HG02610 (cell line): ENCODE measurements at regions not wholly inside any gene's neighbourhood (a gene's known extent, or its start where the extent isn't known, plus 50 kb on each side); places are given as distances from the start of the nearest gene placed in this dataset.
"Not testable (repeated sequence)": the region's sequence is repeated elsewhere in the genome, so short reads cannot be mapped to it uniquely, and the experiment has no call there.

Source experiments
- ATAC-seq: cut with Tn5 transposase; IDR thresholded peaks from one replicate; pipeline ENCODE4 v1.9.1; 2021; ENCODE audit warnings: mild to moderate bottlenecking, moderate library complexity; ENCODE audit not compliant: unreplicated experiment

DNA sequence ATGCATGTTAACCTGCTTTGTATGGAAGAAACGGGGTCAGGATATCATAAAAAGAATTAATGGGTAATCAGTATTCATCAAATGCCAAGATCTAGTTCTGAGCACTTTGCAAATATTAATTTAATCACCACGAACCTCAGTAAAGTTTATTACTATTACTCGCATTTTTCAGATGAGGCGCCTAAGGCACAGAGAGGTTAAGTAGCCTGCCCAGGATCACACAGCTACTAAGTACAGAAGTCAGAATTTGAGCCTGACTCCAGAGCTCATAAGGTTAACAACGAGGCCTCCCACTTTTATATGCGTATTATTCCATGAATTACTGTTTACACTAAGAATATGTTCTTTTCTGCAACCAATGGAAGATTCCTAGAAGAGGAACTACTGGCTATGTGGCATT, 109.6 kb upstream of the KLF13 start:
- no peak for ATAC-seq

DNA sequence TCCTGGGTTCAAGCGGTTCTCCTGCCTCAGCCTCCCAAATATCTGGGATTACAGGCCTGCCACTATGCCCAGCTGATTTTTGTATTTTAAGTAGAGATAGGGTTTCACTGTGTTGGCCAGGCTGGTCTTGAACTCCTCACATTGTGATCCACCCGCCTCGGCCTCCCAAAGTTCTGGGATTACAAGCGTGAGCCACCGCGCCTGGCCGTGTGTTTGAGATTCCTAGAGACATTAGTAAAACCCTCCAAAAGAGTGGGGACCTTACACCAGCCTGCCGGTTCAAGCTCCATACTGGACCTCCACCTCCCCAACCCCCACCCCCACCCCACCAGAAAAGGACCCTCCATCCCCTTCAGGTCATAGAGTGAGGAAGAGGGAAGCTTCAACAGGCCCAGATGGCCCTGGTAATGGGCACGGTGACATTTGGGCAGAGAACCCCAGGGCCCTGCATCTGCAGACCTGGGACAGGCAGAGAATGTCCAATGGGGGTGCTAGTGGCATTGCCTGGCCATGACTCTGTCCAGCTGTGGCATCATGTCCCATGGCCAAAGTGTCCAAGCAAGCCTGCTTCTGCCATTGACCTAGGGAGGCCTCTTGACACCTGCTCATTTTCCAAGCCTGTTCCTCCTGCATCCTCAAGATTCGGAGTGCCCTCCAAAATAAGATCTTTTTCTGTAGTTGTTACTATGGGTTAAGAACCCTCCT, 108.9 kb upstream of the KLF13 start:
- ATAC-seq, result no peak

DNA sequence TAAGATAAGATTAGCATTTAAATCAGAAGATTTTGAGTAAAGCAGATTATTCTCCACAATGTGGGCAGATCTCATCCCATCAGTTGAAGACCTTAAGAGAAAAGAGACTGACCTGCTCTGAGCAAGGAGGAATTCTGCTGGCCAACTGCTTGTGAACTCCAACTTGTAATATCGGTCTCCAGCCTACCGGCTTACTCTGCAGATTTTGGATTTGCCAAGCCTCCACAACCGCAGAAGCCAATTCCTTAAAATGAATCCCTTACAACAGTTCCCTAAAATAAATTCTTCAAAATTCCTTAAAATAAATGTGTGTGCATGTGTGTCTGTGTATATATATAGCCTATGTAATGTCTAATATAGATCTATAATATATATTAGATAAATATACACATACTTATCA, 107.4 kb upstream of the KLF13 start:
- ATAC-seq, result no peak

GRCh38 chr15:31221936-31222515, 104.6 kb upstream of the KLF13 start:
- ATAC-seq, result no peak

DNA sequence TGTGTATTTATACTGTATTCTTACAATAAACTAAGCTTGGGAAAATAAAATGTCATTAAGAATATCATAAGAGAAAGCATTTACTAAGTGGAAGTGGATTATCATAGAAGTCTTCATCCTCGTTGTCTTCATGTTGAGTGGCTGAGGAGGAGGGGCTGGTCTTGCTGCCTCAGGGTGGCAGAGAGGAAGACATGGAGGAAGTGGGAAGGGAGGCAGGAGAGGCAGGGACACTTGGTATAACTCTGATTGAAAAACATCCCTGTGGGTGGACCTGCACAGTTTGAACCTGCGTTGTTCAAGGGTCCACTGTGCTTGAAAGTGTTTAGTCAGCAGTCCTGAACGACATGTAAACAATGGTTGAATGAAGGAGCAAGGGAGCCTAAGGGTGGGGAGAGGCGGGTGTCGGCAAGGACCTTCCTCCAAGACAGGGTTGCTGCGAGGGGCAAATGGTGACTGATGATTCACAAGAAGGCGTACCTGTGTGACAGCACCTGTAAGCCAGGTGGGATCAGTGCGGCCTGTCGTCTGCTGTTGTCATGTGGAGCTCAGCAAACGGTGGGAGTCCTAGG, 103.8 kb upstream of the KLF13 start:
- no peak for ATAC-seq

GRCh38 chr15:31223478-31224350, 102.9 kb upstream of the KLF13 start:
- ATAC-seq, result no peak

DNA sequence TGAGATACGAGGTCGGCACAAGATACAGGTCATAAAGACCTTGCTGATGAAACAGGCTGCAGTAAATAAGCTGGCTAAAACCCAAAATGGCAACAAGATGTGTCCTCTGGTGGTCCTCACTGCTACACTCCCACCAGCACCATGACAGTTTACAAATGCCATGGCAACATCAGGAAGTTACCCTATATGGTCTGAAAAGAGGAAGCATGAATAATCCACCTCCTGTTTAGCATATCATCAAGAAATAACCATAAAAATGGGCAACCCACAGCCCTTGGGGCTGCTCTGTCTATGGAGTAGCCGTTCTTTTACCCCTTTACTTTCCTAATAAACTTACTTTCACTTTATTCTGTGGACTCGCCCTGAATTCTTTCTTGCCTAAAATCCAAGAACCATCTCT, 102.0 kb upstream of the KLF13 start:
- not testable (repeated sequence) for ATAC-seq

- ATAC-seq, result no peak
Observed at GRCh38 chr15:31225356-31225955, 101.2 kb upstream of the KLF13 start.

DNA sequence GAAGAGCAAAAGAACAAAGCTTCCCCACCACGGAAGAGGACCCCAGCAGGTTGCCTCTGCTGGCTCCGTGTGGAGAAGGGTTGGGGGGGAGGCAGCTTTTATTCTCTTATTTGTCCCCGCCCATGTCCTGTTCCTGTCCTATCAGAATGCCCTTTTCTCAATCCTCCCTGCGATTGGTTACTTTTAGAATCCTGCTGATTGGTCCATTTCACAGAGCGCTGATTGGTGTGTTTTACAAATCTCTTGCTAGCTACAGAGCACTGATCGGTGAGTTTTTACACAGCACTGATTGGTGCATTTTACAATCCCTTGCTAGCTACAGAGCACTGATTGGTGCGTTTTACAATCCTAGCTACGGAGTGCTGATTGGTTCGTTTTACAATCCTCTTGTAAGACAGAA, 100.6 kb upstream of the KLF13 start:
- ATAC-seq, result no peak

DNA sequence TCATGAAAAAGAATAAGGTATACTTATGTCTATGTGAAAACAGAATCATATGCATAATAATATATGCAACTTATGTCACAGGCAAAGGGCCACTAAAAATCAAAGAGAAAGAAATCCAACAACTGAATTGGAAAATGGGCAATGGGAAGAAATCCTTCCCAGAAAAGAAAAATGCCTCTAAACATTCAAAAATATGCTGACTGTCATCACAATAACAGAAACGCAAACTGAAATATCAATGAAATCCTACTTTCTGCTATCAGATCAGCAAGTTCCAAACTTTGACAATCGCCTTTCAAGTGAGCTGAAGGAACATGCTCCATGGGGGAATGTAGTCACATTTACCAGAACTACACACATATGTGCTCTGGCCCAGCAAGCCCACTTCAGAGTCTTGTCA, 99.4 kb upstream of the KLF13 start:
- ATAC-seq, result no peak

- no peak for ATAC-seq
Observed at GRCh38 chr15:31228011-31228484, 98.6 kb upstream of the KLF13 start.

GRCh38 chr15:31228980-31229826, 97.4 kb upstream of the KLF13 start:
- ATAC-seq, result peak; percentile 60

DNA sequence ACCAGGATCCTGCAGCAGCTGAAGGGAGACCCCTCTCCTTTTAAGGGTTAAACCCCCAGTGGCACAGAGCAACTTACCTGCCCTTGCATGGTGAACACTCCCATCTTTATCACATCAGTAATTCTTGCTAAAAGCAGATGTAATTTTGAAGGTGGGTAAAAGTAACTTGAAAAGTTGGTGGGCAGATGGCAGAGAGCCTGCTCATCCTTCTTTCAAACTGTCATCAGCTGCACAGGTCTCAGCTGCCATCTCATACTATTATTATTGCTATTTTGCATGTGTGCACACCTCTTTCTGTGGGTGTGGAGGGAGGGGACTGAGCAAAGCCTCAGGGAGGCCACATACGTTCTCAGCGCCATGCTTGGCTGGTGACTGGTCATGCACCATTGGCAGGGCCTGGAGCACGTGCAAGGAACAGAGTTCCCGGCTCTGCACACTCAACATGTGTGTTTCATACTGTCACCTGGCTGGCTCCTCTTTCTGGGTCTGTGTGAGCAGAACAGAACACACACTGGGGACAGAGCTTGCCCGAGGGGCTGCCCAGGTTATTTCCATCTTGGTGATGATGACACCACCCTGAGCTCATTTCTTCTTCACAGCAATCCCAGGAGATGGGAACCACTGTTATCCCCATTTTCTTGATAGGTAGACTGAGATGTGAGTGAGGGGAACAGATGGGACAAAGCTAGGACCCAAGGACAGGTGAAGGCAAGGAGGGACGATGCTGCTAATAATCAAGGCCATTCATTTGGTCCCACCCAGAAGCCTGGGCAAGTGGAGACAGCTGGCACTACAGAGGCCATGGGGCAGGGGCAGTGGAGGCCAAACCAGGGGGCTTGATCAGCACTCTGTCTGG, 95.8 kb upstream of the KLF13 start:
- peak; percentile 89 for ATAC-seq

GRCh38 chr15:31234815-31235214, 91.8 kb upstream of the KLF13 start:
- no peak for ATAC-seq

DNA sequence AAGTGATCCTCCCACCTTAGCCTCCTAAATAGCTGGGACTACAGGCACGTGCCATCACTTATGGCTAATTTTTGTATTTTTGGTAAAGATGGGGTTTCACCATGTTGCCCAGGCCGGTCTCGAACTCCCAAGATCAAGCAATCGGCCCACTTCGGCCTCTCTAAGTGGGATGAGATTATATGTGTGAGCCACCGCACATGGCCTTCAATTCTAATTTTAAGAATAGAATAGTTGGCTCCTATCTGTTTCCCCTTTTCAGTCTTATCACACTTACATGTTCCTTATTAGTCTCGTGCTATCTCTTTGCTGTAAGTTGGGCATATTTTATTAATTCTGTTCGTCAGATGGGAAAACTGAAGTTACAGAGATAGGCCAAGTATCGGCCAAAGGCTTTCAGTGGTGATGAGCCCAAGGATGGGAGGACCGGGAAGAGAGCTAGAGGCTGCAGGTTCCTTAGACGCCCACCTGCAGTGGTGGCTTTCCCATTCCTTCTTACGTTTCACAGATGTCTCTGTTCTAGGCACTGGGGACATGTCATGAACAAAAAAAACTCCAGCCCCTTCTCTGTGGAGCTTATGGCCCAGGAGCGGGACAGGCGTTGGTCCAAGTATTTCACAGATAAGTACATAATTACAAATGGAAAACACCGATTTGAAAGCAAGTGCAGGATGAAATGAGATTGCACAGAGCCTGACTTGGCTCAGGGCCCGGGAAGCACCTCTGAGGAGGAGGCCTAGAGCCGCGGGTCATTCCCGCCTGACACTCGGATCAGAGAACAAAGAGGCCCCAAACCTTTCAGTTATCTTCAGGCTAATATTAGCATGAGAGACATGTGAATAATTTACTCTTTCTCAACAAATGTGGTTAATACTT, 91.1 kb upstream of the KLF13 start:
- ATAC-seq, result peak; percentile 37

- peak; percentile 30 for ATAC-seq
Observed at GRCh38 chr15:31236184-31237042, 90.2 kb upstream of the KLF13 start.

GRCh38 chr15:31237043-31237324, 89.7 kb upstream of the KLF13 start:
- no peak for ATAC-seq

DNA sequence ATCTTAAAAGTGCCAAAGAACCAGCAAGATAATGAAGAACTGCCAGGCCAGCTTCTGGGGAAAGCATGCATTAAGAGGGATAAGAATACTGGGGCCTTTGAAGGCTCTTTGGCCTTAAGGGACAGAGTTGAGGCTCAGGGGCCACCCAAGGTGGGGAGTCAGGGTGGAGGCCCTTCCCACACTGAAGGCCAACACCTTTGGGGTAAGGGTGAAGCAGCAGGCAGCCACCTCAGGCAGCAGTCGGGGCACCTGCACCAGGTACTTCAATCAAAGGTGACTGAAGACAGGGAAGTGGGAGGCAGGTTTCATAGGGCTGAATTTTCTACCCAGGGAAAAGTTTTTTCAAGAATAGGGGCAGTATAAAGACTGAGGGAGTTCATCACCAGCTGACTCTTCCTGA, 87.7 kb upstream of the KLF13 start:
- no peak for ATAC-seq
